ENCODE measurements at regions not wholly inside any gene's neighbourhood (a gene's known extent, or its start where the extent isn't known, plus 50 kb on each side); places are given as distances from the start of the nearest gene placed in this dataset.

- Histone ChIP-seq H3K36me3 (ENCODE audit: control insufficient read depth in 2 of 3, insufficient read depth in 3 of 3, low read length in 3 of 3) (no peaks in the 10 kb centered on the region), H3K27ac (ENCODE audit: low read depth in 2 of 2, low read length in 2 of 2) (no peak overlapping the region), H3K4me1 (ENCODE audit: control insufficient read depth in 2 of 3, insufficient read depth in 2 of 3, low read depth in 1 of 3, low read length in 3 of 3) (no peaks in the 10 kb centered on the region), H3K27me3 (ENCODE audit: control insufficient read depth, insufficient read depth, low read length) (no peaks in the 10 kb centered on the region), H3K9me3 (ENCODE audit: control insufficient read depth in 2 of 3, insufficient read depth in 1 of 3, low read length in 3 of 3) (no peaks in the 10 kb centered on the region), H3K9ac (ENCODE audit: low read length in 3 of 3) (no peak overlapping the region), H3K4me3 (ENCODE audit: low read length in 3 of 3) (no peak overlapping the region)
- intact Hi-C loops (cut with DNase I), result no loop called here
- TF ChIP-seq, protein P1, sequence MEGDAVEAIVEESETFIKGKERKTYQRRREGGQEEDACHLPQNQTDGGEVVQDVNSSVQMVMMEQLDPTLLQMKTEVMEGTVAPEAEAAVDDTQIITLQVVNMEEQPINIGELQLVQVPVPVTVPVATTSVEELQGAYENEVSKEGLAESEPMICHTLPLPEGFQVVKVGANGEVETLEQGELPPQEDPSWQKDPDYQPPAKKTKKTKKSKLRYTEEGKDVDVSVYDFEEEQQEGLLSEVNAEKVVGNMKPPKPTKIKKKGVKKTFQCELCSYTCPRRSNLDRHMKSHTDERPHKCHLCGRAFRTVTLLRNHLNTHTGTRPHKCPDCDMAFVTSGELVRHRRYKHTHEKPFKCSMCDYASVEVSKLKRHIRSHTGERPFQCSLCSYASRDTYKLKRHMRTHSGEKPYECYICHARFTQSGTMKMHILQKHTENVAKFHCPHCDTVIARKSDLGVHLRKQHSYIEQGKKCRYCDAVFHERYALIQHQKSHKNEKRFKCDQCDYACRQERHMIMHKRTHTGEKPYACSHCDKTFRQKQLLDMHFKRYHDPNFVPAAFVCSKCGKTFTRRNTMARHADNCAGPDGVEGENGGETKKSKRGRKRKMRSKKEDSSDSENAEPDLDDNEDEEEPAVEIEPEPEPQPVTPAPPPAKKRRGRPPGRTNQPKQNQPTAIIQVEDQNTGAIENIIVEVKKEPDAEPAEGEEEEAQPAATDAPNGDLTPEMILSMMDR (IDR thresholded peaks at IDR 0.05; ENCODE audit: borderline replicate concordance, extremely low read depth, insufficient read depth), result no peak
- no peak for FAIRE-seq
- DNase-seq, result no peak
These were observed 338.8 kb upstream of the SEMA6D start for GRCh38 chr15:47378527-47378926.

DNA sequence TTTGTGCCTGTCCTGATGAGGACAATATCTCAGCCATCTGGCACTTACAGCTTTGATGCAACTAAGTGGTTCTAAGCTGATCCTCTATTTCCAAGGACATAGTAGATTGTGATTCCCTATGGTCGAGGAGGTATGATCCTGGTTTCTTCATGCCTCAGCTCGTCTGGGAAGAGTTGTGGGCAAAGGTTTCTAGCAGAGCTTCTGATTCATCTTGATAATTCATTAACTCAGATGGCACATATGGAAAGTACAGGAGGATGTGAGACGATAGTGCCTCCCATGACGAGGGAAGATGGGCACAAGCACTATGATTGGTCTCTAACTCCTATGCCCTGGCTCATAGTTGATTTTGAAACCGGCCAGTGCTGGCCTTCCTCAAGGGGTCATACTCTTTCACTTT is 334.2 kb upstream of the SEMA6D start:
- no peaks in the 10 kb centered on the region for H3K27me3 ChIP-seq (ENCODE audit: control insufficient read depth, insufficient read depth, low read length)
- no peaks in the 10 kb centered on the region for H3K9me3 ChIP-seq (ENCODE audit: control insufficient read depth in 2 of 3, insufficient read depth in 1 of 3, low read length in 3 of 3)
- H3K4me1 ChIP-seq (ENCODE audit: control insufficient read depth in 2 of 3, insufficient read depth in 2 of 3, low read depth in 1 of 3, low read length in 3 of 3), result no peaks in the 10 kb centered on the region
- intact Hi-C loops (cut with DNase I), result no loop called here
- no peaks in the 10 kb centered on the region for H3K36me3 ChIP-seq (ENCODE audit: control insufficient read depth in 2 of 3, insufficient read depth in 3 of 3, low read length in 3 of 3)
- no peak overlapping the region for H3K9ac ChIP-seq (ENCODE audit: low read length in 3 of 3)
- DNase-seq (no peak), FAIRE-seq (no peak)
- H3K4me3 ChIP-seq (ENCODE audit: low read length in 3 of 3), result no peak overlapping the region
- TF ChIP-seq, protein P1 (IDR thresholded peaks at IDR 0.05; ENCODE audit: borderline replicate concordance, extremely low read depth, insufficient read depth), result no peak
- H3K27ac ChIP-seq (ENCODE audit: low read depth in 2 of 2, low read length in 2 of 2), result no peak overlapping the region

DNA sequence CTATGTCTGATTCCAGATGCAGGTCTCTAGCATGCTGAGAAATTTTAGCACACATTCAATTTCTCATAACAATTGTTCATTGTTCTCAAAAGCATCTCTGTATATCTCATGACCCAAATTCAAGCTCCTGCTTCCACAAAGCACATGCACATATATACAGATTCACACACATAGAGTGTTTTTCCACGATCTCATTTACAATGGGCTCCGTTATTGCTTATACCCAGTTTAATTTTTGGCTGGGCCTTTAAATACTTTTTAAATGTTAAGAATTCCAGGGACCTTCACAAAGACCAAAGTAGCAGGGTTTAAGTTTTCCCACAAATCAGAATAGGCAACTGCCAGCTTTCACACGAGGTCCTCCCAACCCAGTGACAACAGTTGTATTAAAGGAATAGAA is 333.5 kb upstream of the SEMA6D start:
- H3K4me3 ChIP-seq (ENCODE audit: low read length in 3 of 3), result no peak overlapping the region
- H3K9ac ChIP-seq (ENCODE audit: low read length in 3 of 3), result no peak overlapping the region
- TF ChIP-seq, protein P1 (IDR thresholded peaks at IDR 0.05; ENCODE audit: borderline replicate concordance, extremely low read depth, insufficient read depth), result no peak
- no peak overlapping the region for H3K27ac ChIP-seq (ENCODE audit: low read depth in 2 of 2, low read length in 2 of 2)
- no peaks in the 10 kb centered on the region for H3K9me3 ChIP-seq (ENCODE audit: control insufficient read depth in 2 of 3, insufficient read depth in 1 of 3, low read length in 3 of 3)
- H3K4me1 ChIP-seq (ENCODE audit: control insufficient read depth in 2 of 3, insufficient read depth in 2 of 3, low read depth in 1 of 3, low read length in 3 of 3), result no peaks in the 10 kb centered on the region
- H3K36me3 ChIP-seq (ENCODE audit: control insufficient read depth in 2 of 3, insufficient read depth in 3 of 3, low read length in 3 of 3), result no peaks in the 10 kb centered on the region
- FAIRE-seq, result no peak
- intact Hi-C loops (cut with DNase I), result no loop called here
- DNase-seq, result no peak
- no peaks in the 10 kb centered on the region for H3K27me3 ChIP-seq (ENCODE audit: control insufficient read depth, insufficient read depth, low read length)

GRCh38 chr15:47384341-47384740 is 333.0 kb upstream of the SEMA6D start:
- Histone ChIP-seq H3K9ac (ENCODE audit: low read length in 3 of 3) (no peak overlapping the region), H3K4me3 (ENCODE audit: low read length in 3 of 3) (no peak overlapping the region), H3K27me3 (ENCODE audit: control insufficient read depth, insufficient read depth, low read length) (no peaks in the 10 kb centered on the region), H3K9me3 (ENCODE audit: control insufficient read depth in 2 of 3, insufficient read depth in 1 of 3, low read length in 3 of 3) (no peaks in the 10 kb centered on the region), H3K4me1 (ENCODE audit: control insufficient read depth in 2 of 3, insufficient read depth in 2 of 3, low read depth in 1 of 3, low read length in 3 of 3) (no peaks in the 10 kb centered on the region), H3K36me3 (ENCODE audit: control insufficient read depth in 2 of 3, insufficient read depth in 3 of 3, low read length in 3 of 3) (no peaks in the 10 kb centered on the region), H3K27ac (ENCODE audit: low read depth in 2 of 2, low read length in 2 of 2) (no peak overlapping the region)
- DNase-seq (no peak), FAIRE-seq (no peak)
- TF ChIP-seq, protein P1 (IDR thresholded peaks at IDR 0.05; ENCODE audit: borderline replicate concordance, extremely low read depth, insufficient read depth), result no peak
- intact Hi-C loops (cut with DNase I), result no loop called here
